PC-3 (cell line): ENCODE measurements at regions not wholly inside any gene's neighbourhood (a gene's known extent, or its start where the extent isn't known, plus 50 kb on each side); places are given as distances from the start of the nearest gene placed in this dataset.
A peak's percentile ranks its signal among the peaks of the same experiment; 100 is the strongest.

ENCODE experiments used
- ATAC-seq: fragments of 200-7000 bp; cut with Tn5 transposase; 2 replicates; pipeline ENCODE4 v1.9.1; 2020; ENCODE audit warnings: mild to moderate bottlenecking, moderate library complexity
- BruUV-seq: library from RNA; stranded (reverse); fragments of 400-500 nt; replicated peaks from 2 replicates; lab custom pipeline; 2021; lab: Mats Ljungman, UMichigan
- CTCF ChIA-PET: fragments of 300-600 bp; sonication (Branson Sonifier 250); formaldehyde crosslinking; loops from one replicate; lab custom pipeline; 2022; ENCODE audit warnings: antibody characterized with exemption; lab: Charles Lee
- POLR2A ChIA-PET: fragments of 300-600 bp; sonication (Branson Sonifier 250); formaldehyde crosslinking; loops from one replicate; lab custom pipeline; 2022; ENCODE audit warnings: antibody characterized with exemption; ENCODE audit not compliant: unreplicated experiment; lab: Charles Lee
- DNase-seq: peaks from one replicate; pipeline ENCODE4 v3.0.0-alpha.2; 2015
- H2AFZ ChIP-seq: fragments of 300-600 bp; sonication (generic); 2 replicates; pipeline ENCODE4 v1.6.0; 2016; ENCODE audit warnings: antibody characterized with exemption, low read length
- H3F3A ChIP-seq: fragments of 300-600 bp; sonication (generic); one replicate; pipeline ENCODE4 v1.6.0; 2017; ENCODE audit warnings: antibody characterized with exemption, low read length, control low read depth, mild to moderate bottlenecking; ENCODE audit not compliant: unreplicated experiment
- H3K27ac ChIP-seq: fragments of 300-600 bp; sonication (generic); 2 replicates; pipeline ENCODE4 v1.5.1; 2016; ENCODE audit warnings: mild to moderate bottlenecking, low read length
- H3K27me3 ChIP-seq: fragments of 300-600 bp; sonication (generic); 2 replicates; pipeline ENCODE4 v1.6.1; 2016; ENCODE audit warnings: low read length, mixed read lengths
- H3K36me3 ChIP-seq: fragments of 300-600 bp; sonication (generic); 2 replicates; pipeline ENCODE4 v1.6.1; 2016; ENCODE audit warnings: low read depth, mixed run types, low read length, mixed read lengths
- H3K4me1 ChIP-seq: fragments of 300-600 bp; sonication (generic); 2 replicates; pipeline ENCODE4 v1.5.1; 2016; ENCODE audit warnings: low read length; ENCODE audit not compliant: insufficient read depth
- H3K4me2 ChIP-seq: fragments of 300-600 bp; sonication (generic); 2 replicates; pipeline ENCODE4 v1.6.0; 2016; ENCODE audit warnings: low read length
- H3K4me3 ChIP-seq: fragments of 300-600 bp; sonication (generic); 2 replicates; pipeline ENCODE4 v1.5.1; 2016; ENCODE audit warnings: mild to moderate bottlenecking, low read length, mixed read lengths
- H3K79me2 ChIP-seq: fragments of 300-600 bp; sonication (generic); 2 replicates; pipeline ENCODE4 v1.6.1; 2017; ENCODE audit warnings: low read length, mixed read lengths
- H3K9ac ChIP-seq: fragments of 300-600 bp; sonication (generic); 2 replicates; pipeline ENCODE4 v1.6.0; 2016; ENCODE audit warnings: mild to moderate bottlenecking, low read length
- H3K9me2 ChIP-seq: fragments of 300-600 bp; sonication (generic); replicated peaks from 2 replicates; pipeline ENCODE4 v1.6.1; 2016; ENCODE audit warnings: mixed run types, low read length, mixed read lengths
- H3K9me3 ChIP-seq: fragments of 300-600 bp; sonication (generic); 2 replicates; pipeline ENCODE4 v1.6.1; 2016; ENCODE audit warnings: low read length, mixed read lengths
- H4K20me1 ChIP-seq: fragments of 300-600 bp; sonication (generic); 2 replicates; pipeline ENCODE4 v1.6.1; 2016; ENCODE audit warnings: low read length, mixed read lengths
- CTCF ChIP-seq: fragments of 300-600 bp; sonication (generic); conservative IDR thresholded peaks from 2 replicates; pipeline ENCODE4 v1.5.1; 2017; ENCODE audit warnings: antibody characterized with exemption, low read depth, mild to moderate bottlenecking, low read length
- EZH2 ChIP-seq: fragments of 300-600 bp; sonication (generic); IDR thresholded peaks from one replicate; pipeline ENCODE4 v1.6.1; 2017; ENCODE audit warnings: antibody characterized with exemption, mild to moderate bottlenecking, low read length; ENCODE audit not compliant: unreplicated experiment
- EZH2phosphoT487 ChIP-seq: fragments of 300-600 bp; sonication (generic); IDR thresholded peaks from 2 replicates; pipeline ENCODE4 v1.6.1; 2018; ENCODE audit warnings: mild to moderate bottlenecking, antibody characterized with exemption, low read length, borderline replicate concordance
- intact Hi-C: fragments of 100-400 bp; cut with micrococcal nuclease; formaldehyde crosslinking; loops from 2 replicates; pipeline ENCODE4 v1.9.0; 2023

GRCh38 chr2:181264001-181264400 is 193.2 kb upstream of the ITGA4 start:
- Histone ChIP-seq H3K27me3 (no peaks in the 10 kb centered on the region), H3K9ac (no peak overlapping the region), H3K4me3 (no peak overlapping the region), H3K4me1 (peaks cover 12% of the 10 kb centered on the region), H3F3A (no peaks in the 10 kb centered on the region), H3K9me3 (no peaks in the 10 kb centered on the region), H3K27ac (no peak overlapping the region), H3K79me2 (no peaks in the 10 kb centered on the region), H4K20me1 (no peaks in the 10 kb centered on the region), H3K4me2 (peak overlapping the region; percentile 32; the same call in 1 of the 2 replicates), H2AFZ (no peak overlapping the region), H3K9me2 (no peaks in the 10 kb centered on the region), H3K36me3 (no peaks in the 10 kb centered on the region)
- DNase-seq (peak; percentile 54), ATAC-seq (peak; percentile 79)
- BruUV-seq: no TSS peak
- POLR2A ChIA-PET: no interaction called here
- CTCF ChIA-PET: no interaction called here
- intact Hi-C loops: no loop called here
- TF ChIP-seq EZH2 (no peak), CTCF (no peak), EZH2phosphoT487 (no peak)

- intact Hi-C loops: no loop called here
- TF ChIP-seq EZH2: no peak
- no peak for TF ChIP-seq CTCF
- no peak for TF ChIP-seq EZH2phosphoT487
- ChIA-PET POLR2A (no interaction called here), CTCF (no interaction called here)
- H3K9me2 ChIP-seq: no peaks in the 10 kb centered on the region
- no peaks in the 10 kb centered on the region for H3K9me3 ChIP-seq
- 0 out of 2 replicates have a peak, but pooled peaks have one; percentile 13 for ATAC-seq
- H3K79me2 ChIP-seq: no peaks in the 10 kb centered on the region
- no peak overlapping the region for H3K27ac ChIP-seq
- H3K4me2 ChIP-seq: peak overlapping the region; percentile 32; the same call in 1 of the 2 replicates
- no peak overlapping the region for H3K4me3 ChIP-seq
- peak; percentile 39 for DNase-seq
- peaks cover 12% of the 10 kb centered on the region for H3K4me1 ChIP-seq
- H4K20me1 ChIP-seq: no peaks in the 10 kb centered on the region
- H3K36me3 ChIP-seq: no peaks in the 10 kb centered on the region
- H3K27me3 ChIP-seq: no peaks in the 10 kb centered on the region
- H3K9ac ChIP-seq: no peak overlapping the region
- no TSS peak for BruUV-seq
- no peaks in the 10 kb centered on the region for H3F3A ChIP-seq
- no peak overlapping the region for H2AFZ ChIP-seq
Observed at GRCh38 chr2:181264441-181264840, 192.7 kb upstream of the ITGA4 start.

- Histone ChIP-seq H3F3A (no peaks in the 10 kb centered on the region), H2AFZ (no peak overlapping the region), H3K9me3 (no peaks in the 10 kb centered on the region), H3K4me3 (no peak overlapping the region), H3K9me2 (no peaks in the 10 kb centered on the region), H3K4me1 (peaks cover 12% of the 10 kb centered on the region), H3K27ac (no peak overlapping the region), H3K36me3 (no peaks in the 10 kb centered on the region), H4K20me1 (no peaks in the 10 kb centered on the region), H3K4me2 (no peak overlapping the region), H3K27me3 (no peaks in the 10 kb centered on the region), H3K9ac (no peak overlapping the region), H3K79me2 (no peaks in the 10 kb centered on the region)
- CTCF ChIA-PET: no interaction called here
- POLR2A ChIA-PET: no interaction called here
- no peak for ATAC-seq
- TF ChIP-seq EZH2phosphoT487 (no peak), EZH2 (no peak), CTCF (no peak)
- no TSS peak for BruUV-seq
- DNase-seq: no peak
- intact Hi-C loops: no loop called here
Observed at GRCh38 chr2:181266614-181267013, 190.6 kb upstream of the ITGA4 start.
